ENCODE measurements at regions not wholly inside any gene's neighbourhood (a gene's known extent, or its start where the extent isn't known, plus 50 kb on each side); places are given as distances from the start of the nearest gene placed in this dataset.

DNA sequence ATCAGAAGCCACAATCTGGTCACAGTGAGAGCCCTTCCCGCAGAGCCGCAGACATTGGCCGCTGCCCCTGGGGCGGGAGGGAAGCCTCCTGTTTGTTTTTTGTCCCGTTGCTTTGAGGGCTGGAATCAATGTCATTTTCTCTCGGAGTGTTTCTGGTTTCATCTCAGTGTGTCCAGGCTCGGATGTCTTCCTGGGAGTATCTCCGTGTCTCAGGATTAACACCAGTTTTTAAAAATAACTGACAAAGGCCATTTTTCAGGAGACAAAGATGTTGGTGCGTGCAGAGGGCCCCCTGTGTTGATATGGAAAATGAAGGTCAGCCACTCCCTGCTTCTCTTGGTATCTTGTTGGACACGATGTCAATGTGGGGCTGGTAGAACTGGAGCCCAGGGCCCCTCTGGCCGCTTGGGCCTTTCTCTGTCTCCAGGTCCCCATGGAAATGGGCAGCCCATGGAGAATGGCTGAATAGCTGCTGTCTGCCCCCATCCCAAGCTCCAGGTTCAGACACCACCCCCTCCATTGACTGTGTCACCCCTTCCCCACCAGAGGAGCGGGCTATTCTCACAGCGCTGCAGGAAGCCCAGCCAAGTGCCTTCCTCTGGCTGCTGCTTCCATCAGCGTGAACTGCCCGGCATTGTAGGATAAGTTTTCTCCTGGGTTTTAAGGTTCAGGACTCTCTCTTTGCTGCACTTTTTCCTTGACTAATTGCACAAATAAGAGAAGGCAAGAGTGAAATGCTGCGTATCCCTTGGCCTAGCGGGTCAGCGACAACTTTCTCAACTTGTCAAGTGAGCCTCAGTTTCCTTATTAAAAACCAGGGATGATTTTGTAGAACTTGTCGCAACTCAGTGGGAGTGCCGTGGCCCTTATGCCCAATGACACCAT is 72.2 kb upstream of the METTL9 start:
- TF ChIP-seq, protein P1, sequence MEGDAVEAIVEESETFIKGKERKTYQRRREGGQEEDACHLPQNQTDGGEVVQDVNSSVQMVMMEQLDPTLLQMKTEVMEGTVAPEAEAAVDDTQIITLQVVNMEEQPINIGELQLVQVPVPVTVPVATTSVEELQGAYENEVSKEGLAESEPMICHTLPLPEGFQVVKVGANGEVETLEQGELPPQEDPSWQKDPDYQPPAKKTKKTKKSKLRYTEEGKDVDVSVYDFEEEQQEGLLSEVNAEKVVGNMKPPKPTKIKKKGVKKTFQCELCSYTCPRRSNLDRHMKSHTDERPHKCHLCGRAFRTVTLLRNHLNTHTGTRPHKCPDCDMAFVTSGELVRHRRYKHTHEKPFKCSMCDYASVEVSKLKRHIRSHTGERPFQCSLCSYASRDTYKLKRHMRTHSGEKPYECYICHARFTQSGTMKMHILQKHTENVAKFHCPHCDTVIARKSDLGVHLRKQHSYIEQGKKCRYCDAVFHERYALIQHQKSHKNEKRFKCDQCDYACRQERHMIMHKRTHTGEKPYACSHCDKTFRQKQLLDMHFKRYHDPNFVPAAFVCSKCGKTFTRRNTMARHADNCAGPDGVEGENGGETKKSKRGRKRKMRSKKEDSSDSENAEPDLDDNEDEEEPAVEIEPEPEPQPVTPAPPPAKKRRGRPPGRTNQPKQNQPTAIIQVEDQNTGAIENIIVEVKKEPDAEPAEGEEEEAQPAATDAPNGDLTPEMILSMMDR (IDR thresholded peaks at IDR 0.05): no peak
- TF ChIP-seq ESRRA (CRISPR knock-in tag; IDR thresholded peaks at IDR 0.05; ENCODE audit: borderline replicate concordance) (no peak), ELF4 (CRISPR knock-in tag; IDR thresholded peaks at IDR 0.05; ENCODE audit: low read depth) (no peak), SP1 (CRISPR knock-in tag; conservative IDR thresholded peaks at IDR 0.05) (no peak), NR2C2 (CRISPR knock-in tag; IDR thresholded peaks at IDR 0.05) (no peak), ATF2 (CRISPR knock-in tag; IDR thresholded peaks at IDR 0.05; ENCODE audit: borderline replicate concordance, low read depth) (no peak), MYBL2 (CRISPR knock-in tag; IDR thresholded peaks at IDR 0.05) (no peak), JUN (CRISPR knock-in tag; IDR thresholded peaks at IDR 0.05) (no peak), SOX15 (CRISPR knock-in tag; IDR thresholded peaks at IDR 0.05) (no peak), MAX (CRISPR knock-in tag; IDR thresholded peaks at IDR 0.05) (no peak), CBFB (CRISPR knock-in tag; IDR thresholded peaks at IDR 0.05; ENCODE audit: low read depth) (no peak)
- TF ChIP-seq, protein P2, sequence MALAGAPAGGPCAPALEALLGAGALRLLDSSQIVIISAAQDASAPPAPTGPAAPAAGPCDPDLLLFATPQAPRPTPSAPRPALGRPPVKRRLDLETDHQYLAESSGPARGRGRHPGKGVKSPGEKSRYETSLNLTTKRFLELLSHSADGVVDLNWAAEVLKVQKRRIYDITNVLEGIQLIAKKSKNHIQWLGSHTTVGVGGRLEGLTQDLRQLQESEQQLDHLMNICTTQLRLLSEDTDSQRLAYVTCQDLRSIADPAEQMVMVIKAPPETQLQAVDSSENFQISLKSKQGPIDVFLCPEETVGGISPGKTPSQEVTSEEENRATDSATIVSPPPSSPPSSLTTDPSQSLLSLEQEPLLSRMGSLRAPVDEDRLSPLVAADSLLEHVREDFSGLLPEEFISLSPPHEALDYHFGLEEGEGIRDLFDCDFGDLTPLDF (CRISPR knock-in tag; IDR thresholded peaks at IDR 0.05): no peak

Measured in WTC11 (cell line).